WTC11 (cell line): ENCODE measurements at regions not wholly inside any gene's neighbourhood (a gene's known extent, or its start where the extent isn't known, plus 50 kb on each side); places are given as distances from the start of the nearest gene placed in this dataset.

Experiments used
- ATAC-seq: fragments of 200-7000 bp; cut with Tn5 transposase; 2 replicates; pipeline ENCODE4 v1.10.0; 2021; ENCODE audit warnings: mild to moderate bottlenecking, moderate library complexity
- CTCF ChIA-PET: fragments of 300-600 bp; sonication (Branson Sonifier 250); formaldehyde crosslinking; loops from one replicate; lab custom pipeline; 2021; ENCODE audit warnings: antibody characterized with exemption; lab: Charles Lee
- POLR2A ChIA-PET: fragments of 350-600 bp; sonication (Branson Sonifier 250); formaldehyde crosslinking; loops from one replicate; lab custom pipeline; 2021; ENCODE audit warnings: antibody characterized with exemption; lab: Charles Lee
- DNase-seq: peaks from one replicate; pipeline ENCODE4 v3.0.0; 2021; ENCODE audit warnings: low spot score
- H3K27ac Mint-ChIP-seq: 2 replicates; pipeline ENCODE4 v1.8.0; 2021; ENCODE audit warnings: mixed read lengths
- H3K27me3 Mint-ChIP-seq: 2 replicates; pipeline ENCODE4 v1.8.0; 2021; ENCODE audit warnings: low read depth, mild to moderate bottlenecking, moderate library complexity, mixed read lengths
- H3K36me3 Mint-ChIP-seq: 2 replicates; pipeline ENCODE4 v1.8.0; 2021; ENCODE audit warnings: mixed read lengths
- H3K4me1 Mint-ChIP-seq: 2 replicates; pipeline ENCODE4 v1.8.0; 2022; ENCODE audit warnings: mixed read lengths
- H3K4me3 Mint-ChIP-seq: 2 replicates; pipeline ENCODE4 v1.8.0; 2021; ENCODE audit warnings: mild to moderate bottlenecking, moderate library complexity, mixed read lengths
- H3K9me3 Mint-ChIP-seq: 2 replicates; pipeline ENCODE4 v1.8.0; 2021; ENCODE audit warnings: mixed read lengths
- ELF4 ChIP-seq: sonication (generic); formaldehyde crosslinking; IDR thresholded peaks from 2 replicates; pipeline ENCODE4 v1.8.1; 2022; ENCODE audit warnings: low read depth, mild to moderate bottlenecking, moderate library complexity, missing genetic modification reagents
- FOXJ3 ChIP-seq: sonication (generic); formaldehyde crosslinking; IDR thresholded peaks from 2 replicates; pipeline ENCODE4 v1.9.0; 2021; ENCODE audit warnings: missing genetic modification reagents, mild to moderate bottlenecking, borderline replicate concordance
- JUN ChIP-seq: sonication (generic); formaldehyde crosslinking; IDR thresholded peaks from 2 replicates; pipeline ENCODE4 v1.8.0; 2023; ENCODE audit warnings: mild to moderate bottlenecking, missing genetic modification reagents
- NR2C2 ChIP-seq: sonication (generic); formaldehyde crosslinking; IDR thresholded peaks from 2 replicates; pipeline ENCODE4 v1.8.0; 2022; ENCODE audit warnings: mild to moderate bottlenecking, missing genetic modification reagents
- SOX15 ChIP-seq: fragments of 250-450 bp; sonication (Bioruptor Pico); IDR thresholded peaks from 2 replicates; pipeline ENCODE4 v1.9.0; 2021; ENCODE audit warnings: mild to moderate bottlenecking
- TEAD4 ChIP-seq: sonication (generic); formaldehyde crosslinking; IDR thresholded peaks from 2 replicates; pipeline ENCODE4 v1.8.0; 2022; ENCODE audit warnings: mild to moderate bottlenecking, missing genetic modification reagents
- ZNF138 ChIP-seq: sonication (generic); formaldehyde crosslinking; conservative IDR thresholded peaks from 2 replicates; pipeline ENCODE4 v1.8.1; 2022; ENCODE audit warnings: mild to moderate bottlenecking, moderate library complexity, missing genetic modification reagents
- ZNF219 ChIP-seq: sonication (generic); formaldehyde crosslinking; IDR thresholded peaks from 2 replicates; pipeline ENCODE4 v1.8.0; 2023; ENCODE audit warnings: missing genetic modification reagents, mild to moderate bottlenecking, borderline replicate concordance
- TF ChIP-seq, protein P1 (sequence below): sonication (generic); formaldehyde crosslinking; IDR thresholded peaks from 2 replicates; pipeline ENCODE4 v1.8.0; 2022; ENCODE audit warnings: mild to moderate bottlenecking, missing genetic modification reagents
- TF ChIP-seq, protein P2 (sequence below): fragments of 250-450 bp; sonication (Bioruptor Pico); IDR thresholded peaks from 2 replicates; pipeline ENCODE4 v1.9.0; 2021; ENCODE audit warnings: mild to moderate bottlenecking
- TF ChIP-seq, protein P3 (sequence below): sonication (generic); formaldehyde crosslinking; conservative IDR thresholded peaks from 2 replicates; pipeline ENCODE4 v1.8.1; 2022; ENCODE audit warnings: mild to moderate bottlenecking, missing genetic modification reagents
- TF ChIP-seq, protein P4 (sequence below): sonication (generic); formaldehyde crosslinking; IDR thresholded peaks from 2 replicates; pipeline ENCODE4 v1.8.0; 2022; ENCODE audit warnings: mild to moderate bottlenecking, missing genetic modification reagents
- TF ChIP-seq, protein P5 (sequence below): sonication (generic); formaldehyde crosslinking; IDR thresholded peaks from 2 replicates; pipeline ENCODE4 v1.8.1; 2023; ENCODE audit warnings: mild to moderate bottlenecking, missing genetic modification reagents, borderline replicate concordance
- TF ChIP-seq, protein P6 (sequence below): sonication (generic); formaldehyde crosslinking; IDR thresholded peaks from 2 replicates; pipeline ENCODE4 v1.8.1; 2023; ENCODE audit warnings: mild to moderate bottlenecking, missing genetic modification reagents
- TF ChIP-seq, protein P7 (sequence below): sonication (generic); formaldehyde crosslinking; IDR thresholded peaks from 2 replicates; pipeline ENCODE4 v1.8.0; 2023; ENCODE audit warnings: mild to moderate bottlenecking, missing genetic modification reagents
- TF ChIP-seq, protein P8 (sequence below): sonication (generic); formaldehyde crosslinking; IDR thresholded peaks from 2 replicates; pipeline ENCODE4 v1.8.1; 2022; ENCODE audit warnings: low read depth, mild to moderate bottlenecking, moderate library complexity, missing genetic modification reagents, borderline replicate concordance

DNA sequence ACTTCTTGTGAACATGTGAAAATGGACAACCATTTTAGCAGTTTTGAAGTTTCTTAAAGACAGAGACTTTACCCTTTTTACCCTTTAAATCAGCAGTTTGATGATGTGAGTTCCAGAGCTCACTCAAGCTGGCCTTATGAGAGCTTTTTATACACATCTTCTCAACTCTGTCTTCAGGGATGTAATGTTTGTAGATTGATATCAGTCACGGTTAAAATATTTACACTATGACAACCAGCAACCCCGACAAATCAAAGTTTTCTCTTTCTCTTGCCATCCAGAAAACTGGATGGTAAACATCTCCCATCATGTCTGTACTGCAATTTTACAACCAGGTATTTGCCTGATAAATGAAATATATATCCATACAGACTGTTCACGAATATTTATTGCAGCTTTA lies 233.4 kb upstream of the ST8SIA4 start:
- ATAC-seq: no peak
- CTCF ChIA-PET: no interaction called here
- no peaks in the 10 kb centered on the region for H3K27me3 Mint-ChIP-seq
- TF ChIP-seq, protein P1, sequence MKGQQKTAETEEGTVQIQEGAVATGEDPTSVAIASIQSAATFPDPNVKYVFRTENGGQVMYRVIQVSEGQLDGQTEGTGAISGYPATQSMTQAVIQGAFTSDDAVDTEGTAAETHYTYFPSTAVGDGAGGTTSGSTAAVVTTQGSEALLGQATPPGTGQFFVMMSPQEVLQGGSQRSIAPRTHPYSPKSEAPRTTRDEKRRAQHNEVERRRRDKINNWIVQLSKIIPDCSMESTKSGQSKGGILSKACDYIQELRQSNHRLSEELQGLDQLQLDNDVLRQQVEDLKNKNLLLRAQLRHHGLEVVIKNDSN (CRISPR knock-in tag): no peak
- no peak for TF ChIP-seq JUN
- TF ChIP-seq, protein P2, sequence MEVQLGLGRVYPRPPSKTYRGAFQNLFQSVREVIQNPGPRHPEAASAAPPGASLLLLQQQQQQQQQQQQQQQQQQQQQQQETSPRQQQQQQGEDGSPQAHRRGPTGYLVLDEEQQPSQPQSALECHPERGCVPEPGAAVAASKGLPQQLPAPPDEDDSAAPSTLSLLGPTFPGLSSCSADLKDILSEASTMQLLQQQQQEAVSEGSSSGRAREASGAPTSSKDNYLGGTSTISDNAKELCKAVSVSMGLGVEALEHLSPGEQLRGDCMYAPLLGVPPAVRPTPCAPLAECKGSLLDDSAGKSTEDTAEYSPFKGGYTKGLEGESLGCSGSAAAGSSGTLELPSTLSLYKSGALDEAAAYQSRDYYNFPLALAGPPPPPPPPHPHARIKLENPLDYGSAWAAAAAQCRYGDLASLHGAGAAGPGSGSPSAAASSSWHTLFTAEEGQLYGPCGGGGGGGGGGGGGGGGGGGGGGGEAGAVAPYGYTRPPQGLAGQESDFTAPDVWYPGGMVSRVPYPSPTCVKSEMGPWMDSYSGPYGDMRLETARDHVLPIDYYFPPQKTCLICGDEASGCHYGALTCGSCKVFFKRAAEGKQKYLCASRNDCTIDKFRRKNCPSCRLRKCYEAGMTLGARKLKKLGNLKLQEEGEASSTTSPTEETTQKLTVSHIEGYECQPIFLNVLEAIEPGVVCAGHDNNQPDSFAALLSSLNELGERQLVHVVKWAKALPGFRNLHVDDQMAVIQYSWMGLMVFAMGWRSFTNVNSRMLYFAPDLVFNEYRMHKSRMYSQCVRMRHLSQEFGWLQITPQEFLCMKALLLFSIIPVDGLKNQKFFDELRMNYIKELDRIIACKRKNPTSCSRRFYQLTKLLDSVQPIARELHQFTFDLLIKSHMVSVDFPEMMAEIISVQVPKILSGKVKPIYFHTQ (CRISPR knock-in tag): no peak
- TF ChIP-seq, protein P3, sequence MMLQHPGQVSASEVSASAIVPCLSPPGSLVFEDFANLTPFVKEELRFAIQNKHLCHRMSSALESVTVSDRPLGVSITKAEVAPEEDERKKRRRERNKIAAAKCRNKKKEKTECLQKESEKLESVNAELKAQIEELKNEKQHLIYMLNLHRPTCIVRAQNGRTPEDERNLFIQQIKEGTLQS: no peak
- TF ChIP-seq, protein P4, sequence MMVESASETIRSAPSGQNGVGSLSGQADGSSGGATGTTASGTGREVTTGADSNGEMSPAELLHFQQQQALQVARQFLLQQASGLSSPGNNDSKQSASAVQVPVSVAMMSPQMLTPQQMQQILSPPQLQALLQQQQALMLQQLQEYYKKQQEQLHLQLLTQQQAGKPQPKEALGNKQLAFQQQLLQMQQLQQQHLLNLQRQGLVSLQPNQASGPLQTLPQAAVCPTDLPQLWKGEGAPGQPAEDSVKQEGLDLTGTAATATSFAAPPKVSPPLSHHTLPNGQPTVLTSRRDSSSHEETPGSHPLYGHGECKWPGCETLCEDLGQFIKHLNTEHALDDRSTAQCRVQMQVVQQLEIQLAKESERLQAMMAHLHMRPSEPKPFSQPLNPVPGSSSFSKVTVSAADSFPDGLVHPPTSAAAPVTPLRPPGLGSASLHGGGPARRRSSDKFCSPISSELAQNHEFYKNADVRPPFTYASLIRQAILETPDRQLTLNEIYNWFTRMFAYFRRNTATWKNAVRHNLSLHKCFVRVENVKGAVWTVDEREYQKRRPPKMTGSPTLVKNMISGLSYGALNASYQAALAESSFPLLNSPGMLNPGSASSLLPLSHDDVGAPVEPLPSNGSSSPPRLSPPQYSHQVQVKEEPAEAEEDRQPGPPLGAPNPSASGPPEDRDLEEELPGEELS: no peak
- TF ChIP-seq, protein P5, sequence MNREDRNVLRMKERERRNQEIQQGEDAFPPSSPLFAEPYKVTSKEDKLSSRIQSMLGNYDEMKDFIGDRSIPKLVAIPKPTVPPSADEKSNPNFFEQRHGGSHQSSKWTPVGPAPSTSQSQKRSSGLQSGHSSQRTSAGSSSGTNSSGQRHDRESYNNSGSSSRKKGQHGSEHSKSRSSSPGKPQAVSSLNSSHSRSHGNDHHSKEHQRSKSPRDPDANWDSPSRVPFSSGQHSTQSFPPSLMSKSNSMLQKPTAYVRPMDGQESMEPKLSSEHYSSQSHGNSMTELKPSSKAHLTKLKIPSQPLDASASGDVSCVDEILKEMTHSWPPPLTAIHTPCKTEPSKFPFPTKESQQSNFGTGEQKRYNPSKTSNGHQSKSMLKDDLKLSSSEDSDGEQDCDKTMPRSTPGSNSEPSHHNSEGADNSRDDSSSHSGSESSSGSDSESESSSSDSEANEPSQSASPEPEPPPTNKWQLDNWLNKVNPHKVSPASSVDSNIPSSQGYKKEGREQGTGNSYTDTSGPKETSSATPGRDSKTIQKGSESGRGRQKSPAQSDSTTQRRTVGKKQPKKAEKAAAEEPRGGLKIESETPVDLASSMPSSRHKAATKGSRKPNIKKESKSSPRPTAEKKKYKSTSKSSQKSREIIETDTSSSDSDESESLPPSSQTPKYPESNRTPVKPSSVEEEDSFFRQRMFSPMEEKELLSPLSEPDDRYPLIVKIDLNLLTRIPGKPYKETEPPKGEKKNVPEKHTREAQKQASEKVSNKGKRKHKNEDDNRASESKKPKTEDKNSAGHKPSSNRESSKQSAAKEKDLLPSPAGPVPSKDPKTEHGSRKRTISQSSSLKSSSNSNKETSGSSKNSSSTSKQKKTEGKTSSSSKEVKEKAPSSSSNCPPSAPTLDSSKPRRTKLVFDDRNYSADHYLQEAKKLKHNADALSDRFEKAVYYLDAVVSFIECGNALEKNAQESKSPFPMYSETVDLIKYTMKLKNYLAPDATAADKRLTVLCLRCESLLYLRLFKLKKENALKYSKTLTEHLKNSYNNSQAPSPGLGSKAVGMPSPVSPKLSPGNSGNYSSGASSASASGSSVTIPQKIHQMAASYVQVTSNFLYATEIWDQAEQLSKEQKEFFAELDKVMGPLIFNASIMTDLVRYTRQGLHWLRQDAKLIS (CRISPR knock-in tag): no peak
- TF ChIP-seq, protein P6, sequence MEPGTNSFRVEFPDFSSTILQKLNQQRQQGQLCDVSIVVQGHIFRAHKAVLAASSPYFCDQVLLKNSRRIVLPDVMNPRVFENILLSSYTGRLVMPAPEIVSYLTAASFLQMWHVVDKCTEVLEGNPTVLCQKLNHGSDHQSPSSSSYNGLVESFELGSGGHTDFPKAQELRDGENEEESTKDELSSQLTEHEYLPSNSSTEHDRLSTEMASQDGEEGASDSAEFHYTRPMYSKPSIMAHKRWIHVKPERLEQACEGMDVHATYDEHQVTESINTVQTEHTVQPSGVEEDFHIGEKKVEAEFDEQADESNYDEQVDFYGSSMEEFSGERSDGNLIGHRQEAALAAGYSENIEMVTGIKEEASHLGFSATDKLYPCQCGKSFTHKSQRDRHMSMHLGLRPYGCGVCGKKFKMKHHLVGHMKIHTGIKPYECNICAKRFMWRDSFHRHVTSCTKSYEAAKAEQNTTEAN (CRISPR knock-in tag): no peak
- TF ChIP-seq ZNF219: no peak
- H3K36me3 Mint-ChIP-seq: peaks cover 4% of the 10 kb centered on the region; the same call in 1 of the 2 replicates
- H3K27ac Mint-ChIP-seq: no peak overlapping the region
- no peak overlapping the region for H3K4me3 Mint-ChIP-seq
- H3K9me3 Mint-ChIP-seq: peaks cover 9% of the 10 kb centered on the region
- no peak for DNase-seq
- POLR2A ChIA-PET: no interaction called here
- no peaks in the 10 kb centered on the region for H3K4me1 Mint-ChIP-seq

DNA sequence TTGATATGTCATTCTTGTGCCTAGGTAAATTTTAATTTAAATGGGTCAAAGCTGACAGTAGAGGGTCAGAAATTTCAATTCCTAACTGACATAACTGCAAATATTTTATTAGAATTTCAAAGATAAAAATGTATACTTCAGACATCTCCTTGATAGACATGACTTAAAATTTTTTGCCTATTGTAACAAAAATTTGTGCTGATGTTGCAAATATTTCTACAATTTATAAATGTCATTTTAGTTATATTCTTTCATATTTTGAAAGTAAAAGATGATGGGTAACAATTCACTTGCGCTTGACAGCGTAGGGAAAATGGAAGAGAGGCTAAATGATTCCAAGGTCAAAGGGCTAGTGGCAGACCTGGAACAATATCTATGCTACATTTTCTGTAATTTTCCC lies 220.3 kb upstream of the ST8SIA4 start:
- no peak overlapping the region for H3K27ac Mint-ChIP-seq
- ChIA-PET POLR2A (interaction anchor here (0.6 kb wide), 1 partner anchor 765 kb away, joined by 3 read pairs; no protein-coding TSS in a partner anchor), CTCF (no interaction called here)
- H3K9me3 Mint-ChIP-seq: peaks cover 17% of the 10 kb centered on the region
- no peak for DNase-seq
- H3K4me1 Mint-ChIP-seq: no peaks in the 10 kb centered on the region
- no peak for ATAC-seq
- no peaks in the 10 kb centered on the region for H3K27me3 Mint-ChIP-seq
- no peak overlapping the region for H3K4me3 Mint-ChIP-seq
- no peaks in the 10 kb centered on the region for H3K36me3 Mint-ChIP-seq
- TF ChIP-seq TEAD4 (CRISPR knock-in tag) (no peak), ZNF138 (CRISPR knock-in tag) (no peak), FOXJ3 (CRISPR knock-in tag) (no peak), ELF4 (CRISPR knock-in tag) (no peak), NR2C2 (CRISPR knock-in tag) (no peak), SOX15 (CRISPR knock-in tag) (no peak)
- TF ChIP-seq, protein P7, sequence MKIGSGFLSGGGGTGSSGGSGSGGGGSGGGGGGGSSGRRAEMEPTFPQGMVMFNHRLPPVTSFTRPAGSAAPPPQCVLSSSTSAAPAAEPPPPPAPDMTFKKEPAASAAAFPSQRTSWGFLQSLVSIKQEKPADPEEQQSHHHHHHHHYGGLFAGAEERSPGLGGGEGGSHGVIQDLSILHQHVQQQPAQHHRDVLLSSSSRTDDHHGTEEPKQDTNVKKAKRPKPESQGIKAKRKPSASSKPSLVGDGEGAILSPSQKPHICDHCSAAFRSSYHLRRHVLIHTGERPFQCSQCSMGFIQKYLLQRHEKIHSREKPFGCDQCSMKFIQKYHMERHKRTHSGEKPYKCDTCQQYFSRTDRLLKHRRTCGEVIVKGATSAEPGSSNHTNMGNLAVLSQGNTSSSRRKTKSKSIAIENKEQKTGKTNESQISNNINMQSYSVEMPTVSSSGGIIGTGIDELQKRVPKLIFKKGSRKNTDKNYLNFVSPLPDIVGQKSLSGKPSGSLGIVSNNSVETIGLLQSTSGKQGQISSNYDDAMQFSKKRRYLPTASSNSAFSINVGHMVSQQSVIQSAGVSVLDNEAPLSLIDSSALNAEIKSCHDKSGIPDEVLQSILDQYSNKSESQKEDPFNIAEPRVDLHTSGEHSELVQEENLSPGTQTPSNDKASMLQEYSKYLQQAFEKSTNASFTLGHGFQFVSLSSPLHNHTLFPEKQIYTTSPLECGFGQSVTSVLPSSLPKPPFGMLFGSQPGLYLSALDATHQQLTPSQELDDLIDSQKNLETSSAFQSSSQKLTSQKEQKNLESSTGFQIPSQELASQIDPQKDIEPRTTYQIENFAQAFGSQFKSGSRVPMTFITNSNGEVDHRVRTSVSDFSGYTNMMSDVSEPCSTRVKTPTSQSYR (CRISPR knock-in tag): no peak
- TF ChIP-seq, protein P1 (CRISPR knock-in tag): no peak
- TF ChIP-seq, protein P4: no peak
- TF ChIP-seq, protein P8, sequence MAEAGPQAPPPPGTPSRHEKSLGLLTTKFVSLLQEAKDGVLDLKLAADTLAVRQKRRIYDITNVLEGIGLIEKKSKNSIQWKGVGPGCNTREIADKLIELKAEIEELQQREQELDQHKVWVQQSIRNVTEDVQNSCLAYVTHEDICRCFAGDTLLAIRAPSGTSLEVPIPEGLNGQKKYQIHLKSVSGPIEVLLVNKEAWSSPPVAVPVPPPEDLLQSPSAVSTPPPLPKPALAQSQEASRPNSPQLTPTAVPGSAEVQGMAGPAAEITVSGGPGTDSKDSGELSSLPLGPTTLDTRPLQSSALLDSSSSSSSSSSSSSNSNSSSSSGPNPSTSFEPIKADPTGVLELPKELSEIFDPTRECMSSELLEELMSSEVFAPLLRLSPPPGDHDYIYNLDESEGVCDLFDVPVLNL (CRISPR knock-in tag): no peak
